CD4-positive, alpha-beta T cell (primary cell): ENCODE measurements at regions not wholly inside any gene's neighbourhood (a gene's known extent, or its start where the extent isn't known, plus 50 kb on each side); places are given as distances from the start of the nearest gene placed in this dataset.

ENCODE experiments used
- ATAC-seq: fragments of 200-7000 bp; cut with Tn5 transposase; one replicate; pipeline ENCODE4 v1.10.0; 2022; ENCODE audit warnings: mild to moderate bottlenecking; ENCODE audit not compliant: poor library complexity
- CTCF ChIA-PET: fragments of 350-600 bp; sonication (Branson Sonifier 250); formaldehyde crosslinking; loops from one replicate; lab custom pipeline; 2021; ENCODE audit warnings: antibody characterized with exemption, inconsistent platforms; lab: Charles Lee
- POLR2A ChIA-PET: fragments of 350-600 bp; sonication (Branson Sonifier 250); formaldehyde crosslinking; loops from one replicate; lab custom pipeline; 2021; ENCODE audit warnings: antibody characterized with exemption, inconsistent platforms; lab: Charles Lee
- DNase-seq, 14 experiments: peaks; one replicate each; pipeline ENCODE4 v3.0.0-alpha.2; 2013 to 2020; ENCODE audit warnings: mixed read lengths in 2 of 14
- H3K27ac ChIP-seq, 2 donors: one replicate each; pipeline versions ENCODE4 v1.5.1 to v1.7.0; 2013; ENCODE audit warnings: low read length in 2 of 2, low read depth in 1 of 2, mild to moderate bottlenecking in 1 of 2
- H3K27me3 ChIP-seq, 2 experiments: 1 replicate in 1 of 2; 2 replicates in 1 of 2; pipeline versions ENCODE4 v1.6.1 to v1.7.0; 2013; ENCODE audit warnings: low read length in 2 of 2, control low read depth in 1 of 2, mild to moderate bottlenecking in 1 of 2, moderate library complexity in 1 of 2; ENCODE audit not compliant: insufficient read depth in 2 of 2, control insufficient read depth in 1 of 2
- H3K36me3 ChIP-seq: one replicate; pipeline ENCODE4 v1.6.1; 2013; ENCODE audit warnings: low read length, control low read depth; ENCODE audit not compliant: insufficient read depth
- H3K4me1 ChIP-seq: one replicate; pipeline ENCODE4 v1.6.1; 2013; ENCODE audit warnings: low read length, control low read depth; ENCODE audit not compliant: insufficient read depth
- H3K4me3 ChIP-seq: one replicate; pipeline ENCODE4 v1.5.1; 2013; ENCODE audit warnings: mild to moderate bottlenecking, low read length, moderate library complexity
- H3K9me3 ChIP-seq, 2 experiments: 1 replicate in 1 of 2; 2 replicates in 1 of 2; pipeline versions ENCODE4 v1.6.1 to v1.7.0; 2013; ENCODE audit warnings: low read length in 2 of 2, mild to moderate bottlenecking in 2 of 2, control low read depth in 1 of 2, moderate library complexity in 1 of 2; ENCODE audit not compliant: control insufficient read depth in 1 of 2, insufficient read depth in 1 of 2
- H3K27ac Mint-ChIP-seq: one replicate; pipeline ENCODE4 v1.8.0; 2020; ENCODE audit warnings: mixed read lengths
- H3K27me3 Mint-ChIP-seq: one replicate; pipeline ENCODE4 v1.8.0; 2021; ENCODE audit warnings: mixed read lengths
- H3K36me3 Mint-ChIP-seq: one replicate; pipeline ENCODE4 v1.8.0; 2021; ENCODE audit warnings: low read depth, mixed read lengths
- H3K4me1 Mint-ChIP-seq: one replicate; pipeline ENCODE4 v1.8.0; 2021; ENCODE audit warnings: low read depth, mixed read lengths
- H3K4me3 Mint-ChIP-seq: one replicate; pipeline ENCODE4 v1.8.0; 2020; ENCODE audit warnings: mild to moderate bottlenecking, mixed read lengths
- H3K9me3 Mint-ChIP-seq: one replicate; pipeline ENCODE4 v1.8.0; 2020; ENCODE audit warnings: mixed read lengths
- CTCF ChIP-seq: fragments of 200-600 bp; IDR thresholded peaks from one replicate; pipeline ENCODE4 v1.8.0; 2022; ENCODE audit warnings: antibody characterized with exemption, mild to moderate bottlenecking
- intact Hi-C, 2 experiments: fragments of 100-400 bp; cut with DNase I in 1 of 2; cut with micrococcal nuclease in 1 of 2; formaldehyde crosslinking; loops; one replicate each; pipeline versions ENCODE4 v1.15.1 to v1.9.0; 2023 to 2025; cut with DNase I, micrococcal nuclease

- no peaks in the 10 kb centered on the region for H3K4me1 Mint-ChIP-seq
- no peak for ATAC-seq
- no peak for DNase-seq
- no peaks in the 10 kb centered on the region for H3K4me1 ChIP-seq
- no peaks in the 10 kb centered on the region for H3K27me3 ChIP-seq
- H3K27me3 Mint-ChIP-seq = no peaks in the 10 kb centered on the region
- H3K4me3 Mint-ChIP-seq = no peak overlapping the region
- no peaks in the 10 kb centered on the region for H3K36me3 Mint-ChIP-seq
- no peak overlapping the region for H3K4me3 ChIP-seq
- TF ChIP-seq CTCF = no peak
- no peak overlapping the region for H3K27ac Mint-ChIP-seq
- ChIA-PET POLR2A (no interaction called here), CTCF (no interaction called here)
- intact Hi-C loops = no loop called here
- H3K9me3 Mint-ChIP-seq = peaks cover 12% of the 10 kb centered on the region
- no peaks in the 10 kb centered on the region for H3K36me3 ChIP-seq
- H3K27ac ChIP-seq = no peak overlapping the region
- no peaks in the 10 kb centered on the region for H3K9me3 ChIP-seq
Measured at GRCh38 chr2:77631007-77631406, 108.8 kb upstream of the LRRTM4 start.

- Histone ChIP-seq H3K27me3 (no peaks in the 10 kb centered on the region), H3K4me1 (no peaks in the 10 kb centered on the region), H3K4me3 (no peak overlapping the region), H3K27ac (no peak overlapping the region), H3K9me3 (no peaks in the 10 kb centered on the region), H3K36me3 (no peaks in the 10 kb centered on the region)
- ATAC-seq (no peak), DNase-seq (no peak)
- H3K36me3 Mint-ChIP-seq = no peaks in the 10 kb centered on the region
- H3K27me3 Mint-ChIP-seq = no peaks in the 10 kb centered on the region
- CTCF ChIA-PET = no interaction called here
- intact Hi-C loops = no loop called here
- H3K9me3 Mint-ChIP-seq = peaks cover 17% of the 10 kb centered on the region
- no peak overlapping the region for H3K27ac Mint-ChIP-seq
- no peak for TF ChIP-seq CTCF
- no peaks in the 10 kb centered on the region for H3K4me1 Mint-ChIP-seq
- H3K4me3 Mint-ChIP-seq = no peak overlapping the region
- POLR2A ChIA-PET = no interaction called here
Measured at GRCh38 chr2:77633601-77634000, 111.4 kb upstream of the LRRTM4 start.

GRCh38 chr2:77640924-77641323, 118.7 kb upstream of the LRRTM4 start:
- ATAC-seq = no peak
- Histone ChIP-seq H3K4me3 (no peak overlapping the region), H3K36me3 (no peaks in the 10 kb centered on the region), H3K9me3 (peaks cover 10 to 16% of the 10 kb centered on the region in 2 experiments), H3K27ac (no peak overlapping the region), H3K27me3 (no peaks in the 10 kb centered on the region), H3K4me1 (no peaks in the 10 kb centered on the region)
- ChIA-PET CTCF (no interaction called here), POLR2A (no interaction called here)
- no peak overlapping the region for H3K27ac Mint-ChIP-seq
- intact Hi-C loops = no loop called here
- DNase-seq = no peak
- no peaks in the 10 kb centered on the region for H3K4me1 Mint-ChIP-seq
- H3K4me3 Mint-ChIP-seq = no peak overlapping the region
- TF ChIP-seq CTCF = no peak
- H3K27me3 Mint-ChIP-seq = no peaks in the 10 kb centered on the region
- peaks cover 31% of the 10 kb centered on the region for H3K9me3 Mint-ChIP-seq
- H3K36me3 Mint-ChIP-seq = no peaks in the 10 kb centered on the region
